Neural cell (in vitro differentiated cells): ENCODE measurements at regions not wholly inside any gene's neighbourhood (a gene's known extent, or its start where the extent isn't known, plus 50 kb on each side); places are given as distances from the start of the nearest gene placed in this dataset.

Experiments used
- H2AFZ ChIP-seq: fragments of 200-600, 300-800 bp; sonication (generic), shearing (Covaris generic); 2 replicates; pipeline ENCODE4 v1.6.0; 2014; ENCODE audit warnings: low read depth, mild to moderate bottlenecking, antibody characterized with exemption, low read length, moderate library complexity
- H3F3A ChIP-seq: fragments of 200-600 bp; shearing (Covaris generic); 2 replicates; pipeline ENCODE4 v1.6.1; 2016; ENCODE audit warnings: mild to moderate bottlenecking, moderate library complexity, mixed read lengths, antibody characterized with exemption, low read length; ENCODE audit not compliant: insufficient read depth, poor library complexity, severe bottlenecking
- H3K27ac ChIP-seq: fragments of 200-600, 300-800 bp; sonication (generic), shearing (Covaris generic); 2 replicates; pipeline ENCODE4 v1.5.1; 2014; ENCODE audit warnings: mild to moderate bottlenecking, low read length, moderate library complexity
- H3K27me3 ChIP-seq: fragments of 300-800, 200-600 bp; sonication (generic), shearing (Covaris generic); 2 replicates; pipeline ENCODE4 v1.6.0; 2014; ENCODE audit warnings: mild to moderate bottlenecking, low read depth, low read length, moderate library complexity; ENCODE audit not compliant: insufficient read depth
- H3K36me3 ChIP-seq: fragments of 300-800, 200-600 bp; sonication (generic), shearing (Covaris generic); 2 replicates; pipeline ENCODE4 v1.5.1; 2014; ENCODE audit warnings: mild to moderate bottlenecking, antibody characterized with exemption, low read length, moderate library complexity; ENCODE audit not compliant: insufficient read depth
- H3K4me2 ChIP-seq: fragments of 300-800, 200-600 bp; sonication (generic), shearing (Covaris generic); 2 replicates; pipeline ENCODE4 v1.6.0; 2014; ENCODE audit warnings: mild to moderate bottlenecking, low read length
- H3K4me3 ChIP-seq: fragments of 300-800, 200-600 bp; sonication (generic), shearing (Covaris generic); 2 replicates; pipeline ENCODE4 v1.5.1; 2014; ENCODE audit warnings: mild to moderate bottlenecking, low read length, moderate library complexity
- H3K79me2 ChIP-seq: fragments of 200-600 bp; shearing (Covaris generic); replicated peaks from 2 replicates; pipeline ENCODE4 v1.6.0; 2014; ENCODE audit warnings: mild to moderate bottlenecking, low read length, moderate library complexity; ENCODE audit not compliant: insufficient read depth
- H3K9ac ChIP-seq: fragments of 300-800, 200-600 bp; sonication (generic), shearing (Covaris generic); 2 replicates; pipeline ENCODE4 v1.6.1; 2016; ENCODE audit warnings: mild to moderate bottlenecking, low read length, mixed read lengths
- H3K9me2 ChIP-seq: fragments of 200-600 bp; shearing (Covaris generic); 2 replicates; pipeline ENCODE4 v1.6.1; 2016; ENCODE audit warnings: mild to moderate bottlenecking, low read length, mixed read lengths; ENCODE audit not compliant: insufficient read depth
- H3K9me3 ChIP-seq: fragments of 200-600, 300-800 bp; sonication (generic), shearing (Covaris generic); 2 replicates; pipeline ENCODE4 v1.6.1; 2016; ENCODE audit warnings: mild to moderate bottlenecking, mixed run types, low read length, moderate library complexity, mixed read lengths
- H4K20me1 ChIP-seq: fragments of 200-600 bp; shearing (Covaris generic); 2 replicates; pipeline ENCODE4 v1.6.1; 2016; ENCODE audit warnings: mild to moderate bottlenecking, mixed run types; ENCODE audit not compliant: insufficient read depth
- CTCF ChIP-seq: fragments of 450-650 bp; IDR thresholded peaks from 2 replicates; pipeline ENCODE4 v1.5.1; 2014; ENCODE audit warnings: antibody characterized with exemption, mild to moderate bottlenecking, moderate library complexity; ENCODE audit not compliant: poor library complexity, severe bottlenecking
- EP300 ChIP-seq: fragments of 450-650 bp; conservative IDR thresholded peaks from 2 replicates; pipeline ENCODE4 v1.6.1; 2014; ENCODE audit warnings: antibody characterized with exemption, mild to moderate bottlenecking, moderate library complexity; ENCODE audit not compliant: poor library complexity, severe bottlenecking
- EZH2 ChIP-seq: fragments of 200-600, 300-800 bp; shearing (Covaris generic), sonication (generic); IDR thresholded peaks from 2 replicates; pipeline ENCODE4 v1.6.1; 2014; ENCODE audit warnings: antibody characterized with exemption, low read length, borderline replicate concordance, mild to moderate bottlenecking; ENCODE audit not compliant: insufficient read depth, poor library complexity, severe bottlenecking
- MXI1 ChIP-seq: fragments of 450-650 bp; conservative IDR thresholded peaks from 2 replicates; pipeline ENCODE4 v1.6.1; 2014; ENCODE audit warnings: antibody characterized with exemption, mild to moderate bottlenecking; ENCODE audit not compliant: poor library complexity, severe bottlenecking
- POLR2AphosphoS5 ChIP-seq: IDR thresholded peaks from 2 replicates; pipeline ENCODE4 v1.6.1; 2012
- RAD21 ChIP-seq: fragments of 450-650 bp; conservative IDR thresholded peaks from 2 replicates; pipeline ENCODE4 v1.6.1; 2014; ENCODE audit warnings: antibody characterized with exemption, mild to moderate bottlenecking, moderate library complexity
- REST ChIP-seq: IDR thresholded peaks from 2 replicates; pipeline ENCODE4 v1.6.1; 2012; ENCODE audit warnings: borderline replicate concordance
- SMC3 ChIP-seq: fragments of 450-650 bp; conservative IDR thresholded peaks from 2 replicates; pipeline ENCODE4 v1.6.1; 2014; ENCODE audit warnings: antibody characterized with exemption, mild to moderate bottlenecking, moderate library complexity; ENCODE audit not compliant: poor library complexity
- TAF1 ChIP-seq: IDR thresholded peaks from 2 replicates; pipeline ENCODE4 v1.6.1; 2012; ENCODE audit warnings: low read depth

GRCh38 chr13:50609011-50609410 lies 234.5 kb downstream of the DLEU7 start:
- Histone ChIP-seq H2AFZ (no peak overlapping the region), H3K27me3 (no peaks in the 10 kb centered on the region)

GRCh38 chr13:50610238-50610637 lies 233.3 kb downstream of the DLEU7 start:
- no peak overlapping the region for H3K4me3 ChIP-seq
- no peaks in the 10 kb centered on the region for H3K36me3 ChIP-seq
- no peaks in the 10 kb centered on the region for H3K9me3 ChIP-seq
- H2AFZ ChIP-seq, result no peak overlapping the region
- no peak overlapping the region for H3K27ac ChIP-seq
- H3K9ac ChIP-seq, result no peak overlapping the region
- no peak overlapping the region for H3K4me2 ChIP-seq
- H3K79me2 ChIP-seq, result no peaks in the 10 kb centered on the region
- H3K9me2 ChIP-seq, result no peaks in the 10 kb centered on the region
- no peaks in the 10 kb centered on the region for H3F3A ChIP-seq
- H4K20me1 ChIP-seq, result no peaks in the 10 kb centered on the region
- TF ChIP-seq TAF1, result no peak
- no peak for TF ChIP-seq RAD21
- no peak for TF ChIP-seq REST
- no peak for TF ChIP-seq CTCF
- TF ChIP-seq EP300, result no peak
- no peaks in the 10 kb centered on the region for H3K27me3 ChIP-seq

More at GRCh38 chr13:50609011-50609410, 234.5 kb downstream of the DLEU7 start:
- Histone ChIP-seq H3K9ac (no peak overlapping the region), H3K4me3 (no peak overlapping the region), H3K4me2 (no peak overlapping the region), H3F3A (no peaks in the 10 kb centered on the region), H3K9me3 (no peaks in the 10 kb centered on the region), H4K20me1 (no peaks in the 10 kb centered on the region), H3K79me2 (no peaks in the 10 kb centered on the region), H3K36me3 (no peaks in the 10 kb centered on the region), H3K27ac (no peak overlapping the region), H3K9me2 (no peaks in the 10 kb centered on the region)
- no peak for TF ChIP-seq MXI1
- TF ChIP-seq REST, result no peak
- TF ChIP-seq TAF1, result no peak
- TF ChIP-seq EP300, result no peak
- TF ChIP-seq POLR2AphosphoS5, result no peak
- no peak for TF ChIP-seq CTCF
- TF ChIP-seq EZH2, result no peak
- TF ChIP-seq RAD21, result no peak
- no peak for TF ChIP-seq SMC3
